ENCODE measurements at regions not wholly inside any gene's neighbourhood (a gene's known extent, or its start where the extent isn't known, plus 50 kb on each side); places are given as distances from the start of the nearest gene placed in this dataset.

- TF ChIP-seq CHD7 (IDR thresholded peaks at IDR 0.05; ENCODE audit: insufficient replicate concordance, low read length) (peak; percentile 95), ASH2L (IDR thresholded peaks at IDR 0.05; ENCODE audit: low read length) (peak; percentile 48), SRF (IDR thresholded peaks at IDR 0.05; ENCODE audit: low read depth, low read length) (peak; percentile 78), POU5F1 (IDR thresholded peaks at IDR 0.05; ENCODE audit: low read depth, low read length) (peak; percentile 90), BCL11A (IDR thresholded peaks at IDR 0.05; ENCODE audit: low read depth in 2 of 2, low read length in 2 of 2) (no peak), SP1 (IDR thresholded peaks at IDR 0.05; ENCODE audit: low read depth, low read length) (peak; percentile 61), YY1 (IDR thresholded peaks at IDR 0.05; ENCODE audit: low read depth, low read length) (peak; percentile 36; the same call in 1 of the 2 replicates), KDM5A (IDR thresholded peaks at IDR 0.05; ENCODE audit: low read length) (no peak), TBP (IDR thresholded peaks at IDR 0.05; ENCODE audit: low read depth, low read length) (no peak)
Observed at GRCh38 chr3:105157067-105157765, 209.5 kb upstream of the ALCAM start (continued).
